HG03520 (cell line): ENCODE measurements at regions not wholly inside any gene's neighbourhood (a gene's known extent, or its start where the extent isn't known, plus 50 kb on each side); places are given as distances from the start of the nearest gene placed in this dataset.
"Not testable (repeated sequence)": the region's sequence is repeated elsewhere in the genome, so short reads cannot be mapped to it uniquely, and the experiment has no call there.

Experiments used
- ATAC-seq: cut with Tn5 transposase; IDR thresholded peaks from one replicate; pipeline ENCODE4 v1.9.1; 2021; ENCODE audit warnings: mild to moderate bottlenecking, moderate library complexity; ENCODE audit not compliant: unreplicated experiment

- ATAC-seq: no peak
These were observed 480.0 kb upstream of the JARID2 start for GRCh38 chr6:14765721-14766390.

- no peak for ATAC-seq
These were observed 479.4 kb upstream of the JARID2 start for GRCh38 chr6:14766391-14766994.

GRCh38 chr6:14767226-14767625, 478.6 kb upstream of the JARID2 start:
- no peak for ATAC-seq

GRCh38 chr6:14770040-14770439, 475.8 kb upstream of the JARID2 start:
- no peak for ATAC-seq

- ATAC-seq: no peak
These were observed 475.3 kb upstream of the JARID2 start for GRCh38 chr6:14770572-14770971.

- ATAC-seq: no peak
These were observed 474.9 kb upstream of the JARID2 start for GRCh38 chr6:14771016-14771415.

GRCh38 chr6:14772188-14772587, 473.7 kb upstream of the JARID2 start:
- no peak for ATAC-seq

GRCh38 chr6:14775528-14775927, 470.3 kb upstream of the JARID2 start:
- no peak for ATAC-seq

GRCh38 chr6:14776307-14776706, 469.6 kb upstream of the JARID2 start:
- ATAC-seq: no peak

GRCh38 chr6:14781772-14782525, 463.9 kb upstream of the JARID2 start:
- no peak for ATAC-seq

- not testable (repeated sequence) for ATAC-seq
These were observed 462.9 kb upstream of the JARID2 start for GRCh38 chr6:14782921-14783464.

GRCh38 chr6:14783594-14783993, 462.3 kb upstream of the JARID2 start:
- ATAC-seq: no peak

GRCh38 chr6:14784596-14785492, 461.0 kb upstream of the JARID2 start:
- ATAC-seq: no peak

- no peak for ATAC-seq
These were observed 460.4 kb upstream of the JARID2 start for GRCh38 chr6:14785493-14785790.

- ATAC-seq: no peak
These were observed 459.9 kb upstream of the JARID2 start for GRCh38 chr6:14786008-14786407.

GRCh38 chr6:14786455-14786854, 459.4 kb upstream of the JARID2 start:
- ATAC-seq: no peak

GRCh38 chr6:14787250-14787649, 458.6 kb upstream of the JARID2 start:
- no peak for ATAC-seq

GRCh38 chr6:14787677-14788076, 458.2 kb upstream of the JARID2 start:
- ATAC-seq: no peak

- ATAC-seq: no peak
These were observed 455.9 kb upstream of the JARID2 start for GRCh38 chr6:14789996-14790395.

GRCh38 chr6:14790976-14791375, 454.9 kb upstream of the JARID2 start:
- ATAC-seq: no peak

- ATAC-seq: no peak
These were observed 454.3 kb upstream of the JARID2 start for GRCh38 chr6:14791526-14791925.
